RWPE1 (cell line): ENCODE measurements at regions not wholly inside any gene's neighbourhood (a gene's known extent, or its start where the extent isn't known, plus 50 kb on each side); places are given as distances from the start of the nearest gene placed in this dataset.

Experiments
- CTCF ChIA-PET: fragments of 350-600 bp; sonication (Branson Sonifier 250); formaldehyde crosslinking; extraction: SDS; loops from one replicate; lab custom pipeline; 2021; lab: Yijun Ruan, JAX
- POLR2A ChIA-PET: fragments of 400-600 bp; formaldehyde crosslinking; extraction: SDS; loops from one replicate; lab custom pipeline; 2020; ENCODE audit warnings: antibody characterized with exemption; ENCODE audit not compliant: low non-redundant PET; lab: Yijun Ruan, JAX
- DNase-seq: peaks from one replicate; pipeline ENCODE4 v3.0.0; 2012; ENCODE audit warnings: low spot score
- H3K27ac ChIP-seq: fragments of 450-650 bp; 2 replicates; pipeline ENCODE4 v1.5.1; 2017
- TF ChIP-seq, protein P1 (sequence below): fragments of 450-650 bp; conservative IDR thresholded peaks from 2 replicates; pipeline ENCODE4 v1.5.1; 2017; ENCODE audit warnings: low read depth, mild to moderate bottlenecking

DNA sequence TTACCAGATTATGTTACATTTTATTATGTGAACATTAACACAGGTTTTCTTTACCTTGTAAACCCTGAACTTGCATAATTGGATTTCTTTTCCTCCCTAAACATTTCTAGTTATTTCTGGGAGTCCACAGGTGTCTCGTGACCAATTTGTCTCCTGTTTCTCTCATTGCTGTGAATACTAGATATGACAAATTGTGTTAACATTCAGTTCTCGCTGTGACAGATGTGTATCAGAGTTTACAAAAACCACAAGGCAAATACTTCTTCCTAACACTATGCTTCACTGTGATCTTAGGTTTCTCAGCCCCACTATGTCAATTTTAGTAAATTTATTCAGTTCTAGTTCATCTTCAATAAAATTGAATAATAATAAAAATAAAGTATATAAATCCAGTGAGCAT, 1554.9 kb downstream of the EFNB2 start:
- TF ChIP-seq, protein P1, sequence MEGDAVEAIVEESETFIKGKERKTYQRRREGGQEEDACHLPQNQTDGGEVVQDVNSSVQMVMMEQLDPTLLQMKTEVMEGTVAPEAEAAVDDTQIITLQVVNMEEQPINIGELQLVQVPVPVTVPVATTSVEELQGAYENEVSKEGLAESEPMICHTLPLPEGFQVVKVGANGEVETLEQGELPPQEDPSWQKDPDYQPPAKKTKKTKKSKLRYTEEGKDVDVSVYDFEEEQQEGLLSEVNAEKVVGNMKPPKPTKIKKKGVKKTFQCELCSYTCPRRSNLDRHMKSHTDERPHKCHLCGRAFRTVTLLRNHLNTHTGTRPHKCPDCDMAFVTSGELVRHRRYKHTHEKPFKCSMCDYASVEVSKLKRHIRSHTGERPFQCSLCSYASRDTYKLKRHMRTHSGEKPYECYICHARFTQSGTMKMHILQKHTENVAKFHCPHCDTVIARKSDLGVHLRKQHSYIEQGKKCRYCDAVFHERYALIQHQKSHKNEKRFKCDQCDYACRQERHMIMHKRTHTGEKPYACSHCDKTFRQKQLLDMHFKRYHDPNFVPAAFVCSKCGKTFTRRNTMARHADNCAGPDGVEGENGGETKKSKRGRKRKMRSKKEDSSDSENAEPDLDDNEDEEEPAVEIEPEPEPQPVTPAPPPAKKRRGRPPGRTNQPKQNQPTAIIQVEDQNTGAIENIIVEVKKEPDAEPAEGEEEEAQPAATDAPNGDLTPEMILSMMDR: no peak
- ChIA-PET POLR2A (no interaction called here), CTCF (no interaction called here)
- H3K27ac ChIP-seq: no peak overlapping the region
- DNase-seq: no peak

DNA sequence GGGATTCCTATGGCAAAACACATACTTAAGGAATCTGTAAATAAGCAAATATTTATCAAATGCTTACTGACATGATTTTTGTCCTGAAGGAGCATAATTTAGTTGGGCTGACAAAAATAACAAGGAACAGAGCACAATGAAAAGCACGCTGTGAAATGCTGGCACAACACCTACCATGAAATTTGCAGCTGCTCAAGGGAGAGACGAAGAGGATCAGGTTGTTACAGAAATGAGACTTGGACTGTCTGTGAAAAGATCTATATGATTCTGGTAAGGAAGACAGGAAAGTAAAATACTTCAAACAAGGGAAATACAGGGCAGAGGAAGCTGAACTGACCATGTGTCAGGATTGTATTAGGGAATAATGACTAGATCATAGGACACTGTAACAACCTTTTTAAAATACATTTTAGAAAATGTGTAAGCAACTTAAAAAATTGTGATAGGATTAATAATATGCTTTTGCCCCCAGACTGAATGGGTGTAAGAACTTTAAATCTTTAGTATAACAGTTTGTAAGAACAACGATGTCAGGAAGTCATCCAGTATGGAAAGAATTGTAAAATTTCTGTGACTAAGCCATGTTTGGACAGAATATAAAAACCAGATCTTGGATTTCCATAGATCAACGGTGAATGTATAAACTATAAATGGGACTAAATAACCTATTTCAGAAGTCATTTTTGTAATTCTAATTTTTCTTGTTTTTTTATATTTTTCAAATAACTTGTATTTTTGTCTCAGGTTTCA, 1556.0 kb downstream of the EFNB2 start:
- ChIA-PET CTCF (interaction anchor here (0.7 kb wide), 1 partner anchor 431 kb away, joined by 7 read pairs; no protein-coding TSS in a partner anchor), POLR2A (no interaction called here)
- no peak overlapping the region for H3K27ac ChIP-seq
- no peak for DNase-seq
- TF ChIP-seq, protein P1: no peak

DNA sequence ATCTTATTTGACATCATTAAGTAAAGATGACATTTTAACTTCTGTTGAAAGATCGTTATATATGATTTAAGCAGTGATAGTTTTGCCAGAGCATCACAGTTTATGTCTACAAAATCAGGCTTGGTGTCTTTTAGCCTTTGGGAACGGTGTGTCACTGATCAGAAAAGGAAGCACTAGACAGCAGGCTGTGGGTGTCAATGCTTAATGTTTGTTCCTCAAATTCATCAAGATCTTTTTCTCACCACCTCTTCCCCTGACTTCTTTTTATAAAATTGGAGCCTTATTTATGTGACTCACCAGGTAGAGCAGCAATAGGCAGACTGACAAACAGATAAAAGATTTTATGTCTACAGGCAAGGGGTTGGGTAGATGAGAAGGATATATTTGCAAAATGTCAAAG, 1558.5 kb downstream of the EFNB2 start:
- TF ChIP-seq, protein P1: no peak
- no peak overlapping the region for H3K27ac ChIP-seq
- no peak for DNase-seq
- ChIA-PET POLR2A (no interaction called here), CTCF (no interaction called here)

DNA sequence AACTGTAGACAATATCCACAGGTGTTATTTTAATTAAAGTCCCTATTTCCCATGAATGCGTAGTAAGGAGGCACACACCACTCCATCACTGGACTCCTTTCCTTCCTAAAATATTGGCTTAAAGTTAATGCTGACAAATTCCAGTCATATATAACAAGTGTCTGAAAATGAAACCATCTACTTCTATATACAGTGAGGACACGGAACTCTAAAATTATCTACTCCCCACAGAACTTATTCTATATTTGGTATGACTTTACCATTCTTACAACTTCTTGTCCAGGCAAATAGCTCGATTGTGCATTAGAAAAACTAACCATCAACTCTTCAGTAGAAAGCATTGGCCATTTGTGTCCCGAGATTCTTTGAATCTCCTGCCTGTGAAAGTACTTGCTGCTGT, 1560.2 kb downstream of the EFNB2 start:
- TF ChIP-seq, protein P1: no peak
- CTCF ChIA-PET: no interaction called here
- POLR2A ChIA-PET: no interaction called here
- DNase-seq: no peak
- no peak overlapping the region for H3K27ac ChIP-seq

DNA sequence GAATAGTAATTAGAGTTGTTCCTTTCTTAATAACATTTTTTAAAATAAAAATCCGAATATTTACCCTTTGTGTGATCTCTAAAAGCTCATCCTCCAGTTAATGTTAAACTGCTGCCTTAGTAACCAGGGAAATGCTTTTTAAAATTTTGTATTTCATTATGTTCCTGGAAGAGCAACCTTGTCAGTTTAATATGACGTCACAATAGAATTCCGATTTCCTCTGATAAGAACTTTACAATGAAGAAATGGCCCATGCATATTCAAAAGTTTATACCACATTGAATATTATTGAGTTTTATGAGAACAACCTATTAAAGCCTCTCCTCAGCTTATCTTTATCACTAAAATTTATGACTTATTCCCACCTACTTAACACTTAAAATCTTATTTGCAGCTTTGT, 1566.6 kb downstream of the EFNB2 start:
- no peak for DNase-seq
- no peak overlapping the region for H3K27ac ChIP-seq
- POLR2A ChIA-PET: no interaction called here
- TF ChIP-seq, protein P1: no peak
- CTCF ChIA-PET: no interaction called here

DNA sequence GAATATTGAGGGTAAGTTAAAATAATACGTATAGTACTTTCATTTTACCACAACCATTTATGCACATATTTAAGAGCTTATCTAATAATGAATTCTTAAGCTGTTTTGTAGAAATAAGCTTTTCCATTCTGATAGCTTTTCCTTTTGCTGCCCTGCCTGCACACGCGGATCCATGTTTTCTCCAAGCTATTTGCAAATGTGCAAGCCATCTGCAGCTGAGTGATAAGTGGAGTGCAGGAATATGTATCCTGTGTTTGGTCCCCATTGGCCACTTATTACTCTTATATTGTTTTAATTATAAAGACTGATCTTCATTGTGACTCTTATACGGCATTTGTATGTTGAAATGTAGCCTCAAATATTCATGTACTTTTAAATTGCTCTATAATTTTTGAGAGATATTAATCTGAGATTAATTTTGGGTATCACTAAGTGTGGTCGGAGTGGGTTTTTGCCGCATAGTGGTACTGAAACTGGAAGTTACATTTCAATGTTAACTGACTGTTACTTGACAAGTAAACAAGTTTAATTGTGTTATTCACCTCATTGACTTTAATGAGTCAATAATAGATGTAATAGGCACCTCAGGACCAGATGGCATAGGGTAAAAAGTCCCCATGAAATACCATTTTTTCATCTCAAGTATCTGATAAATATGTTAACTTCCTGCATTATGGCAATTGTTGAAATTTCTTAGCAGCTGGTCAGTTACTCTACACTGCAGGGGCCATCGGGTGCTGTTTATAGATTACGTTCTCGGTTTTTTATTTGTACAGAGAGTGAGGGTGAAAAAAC, 1567.4 kb downstream of the EFNB2 start:
- no peak overlapping the region for H3K27ac ChIP-seq
- POLR2A ChIA-PET: no interaction called here
- CTCF ChIA-PET: no interaction called here
- TF ChIP-seq, protein P1: no peak
- DNase-seq: no peak
